HUDEP-2 (cell line): ENCODE measurements at regions not wholly inside any gene's neighbourhood (a gene's known extent, or its start where the extent isn't known, plus 50 kb on each side); places are given as distances from the start of the nearest gene placed in this dataset.

Experiments used
- DNase-seq, 76 experiments: peaks; one replicate each; lab custom pipeline; 2025; ENCODE audit not compliant: unreplicated experiment in 76 of 76; lab: John Stamatoyannopoulos, UW

DNA sequence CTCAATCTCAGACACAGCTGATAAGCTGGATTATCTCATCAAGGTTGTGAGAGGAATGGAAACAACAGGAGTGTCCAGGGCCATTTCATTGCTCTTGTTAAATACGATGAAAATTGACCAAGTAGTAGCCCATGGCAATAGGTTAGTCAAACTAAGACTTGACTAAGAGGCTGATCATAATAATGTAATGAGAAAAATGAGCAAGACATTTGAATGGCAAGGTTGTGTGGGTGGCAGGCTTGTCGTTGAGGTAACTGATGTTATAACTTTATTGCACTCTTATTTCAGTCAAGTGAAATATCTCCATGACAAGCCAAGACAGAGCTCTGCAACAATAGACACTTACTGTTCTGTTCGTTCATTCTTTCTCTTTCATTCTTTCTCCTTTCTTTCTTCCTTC, 532.0 kb downstream of the GATA3 start:
- DNase-seq = no peak

DNA sequence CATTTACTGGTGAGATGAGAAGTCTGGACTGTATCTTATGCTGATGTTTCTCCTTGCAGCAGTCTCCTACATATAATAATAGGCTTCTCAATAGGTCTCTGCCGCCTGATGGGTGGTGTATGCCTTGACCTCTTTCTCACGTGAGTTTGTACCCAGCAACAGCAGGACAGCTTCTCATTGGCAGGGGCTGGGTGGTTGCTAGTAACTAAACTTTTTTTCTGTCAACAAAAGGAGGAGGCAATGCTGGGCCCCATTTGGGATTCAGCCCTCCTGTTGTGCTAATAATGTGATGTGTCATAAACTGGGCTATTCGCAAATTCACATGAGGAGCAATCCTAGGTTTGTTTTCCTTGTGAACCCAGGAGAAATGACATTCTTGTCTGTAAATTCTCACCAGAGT, 533.6 kb downstream of the GATA3 start:
- no peak for DNase-seq

DNA sequence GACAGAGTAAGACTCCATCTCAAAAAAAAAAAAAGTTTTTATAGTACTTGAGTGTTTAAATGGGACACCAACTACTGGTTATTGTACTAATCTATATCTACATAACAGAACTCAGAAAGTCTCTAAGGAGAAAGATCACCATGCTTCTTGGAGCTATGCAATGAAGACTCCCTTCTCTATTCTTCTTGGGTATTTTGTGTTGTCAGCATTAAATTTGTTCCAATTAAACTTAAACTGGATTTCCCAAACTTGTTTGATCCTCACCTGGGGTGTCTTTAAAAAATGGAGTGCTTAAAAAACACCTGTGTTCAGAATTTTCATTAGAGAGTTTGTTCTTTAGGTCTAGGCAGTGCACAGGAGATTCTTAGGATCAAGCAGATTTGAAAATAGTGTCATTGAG, 536.0 kb downstream of the GATA3 start:
- no peak for DNase-seq

DNA sequence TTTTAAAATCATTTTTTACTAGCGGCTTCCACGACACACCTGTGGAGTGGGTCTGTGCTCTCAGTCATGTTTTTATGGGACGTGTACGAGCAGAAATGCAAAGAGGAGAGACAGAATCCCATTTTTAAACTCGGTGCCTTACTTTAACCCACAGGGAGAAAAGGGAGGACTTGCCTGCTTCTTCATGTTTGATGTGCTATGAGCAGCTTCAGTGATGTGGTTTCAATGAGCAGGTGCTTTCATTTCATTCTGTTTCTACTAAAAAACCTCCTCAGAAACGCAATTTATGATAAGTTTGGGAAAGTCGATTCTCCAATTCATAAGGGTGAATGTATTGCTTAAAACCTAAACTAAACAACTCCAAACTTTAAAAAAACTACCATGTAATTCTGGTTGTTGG, 537.2 kb downstream of the GATA3 start:
- no peak for DNase-seq

DNA sequence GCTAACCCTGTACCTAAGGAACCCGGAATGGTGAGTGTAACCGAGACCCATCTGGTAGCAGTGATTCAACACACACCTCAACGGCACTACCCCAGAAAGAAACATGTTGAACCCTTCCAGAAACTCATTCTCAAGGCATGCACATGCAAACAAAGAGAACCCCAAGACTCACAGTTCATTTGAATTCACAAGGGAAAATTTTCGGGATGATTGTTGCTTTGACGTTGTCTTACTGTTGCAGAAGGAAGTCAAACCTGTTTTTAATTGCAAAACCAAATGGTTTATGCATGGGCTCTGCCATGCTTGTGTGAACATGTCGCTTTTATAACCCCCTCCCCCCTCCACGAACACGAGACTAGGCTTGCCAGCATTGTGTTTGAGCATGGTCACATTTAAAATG, 539.7 kb downstream of the GATA3 start:
- no peak for DNase-seq

DNA sequence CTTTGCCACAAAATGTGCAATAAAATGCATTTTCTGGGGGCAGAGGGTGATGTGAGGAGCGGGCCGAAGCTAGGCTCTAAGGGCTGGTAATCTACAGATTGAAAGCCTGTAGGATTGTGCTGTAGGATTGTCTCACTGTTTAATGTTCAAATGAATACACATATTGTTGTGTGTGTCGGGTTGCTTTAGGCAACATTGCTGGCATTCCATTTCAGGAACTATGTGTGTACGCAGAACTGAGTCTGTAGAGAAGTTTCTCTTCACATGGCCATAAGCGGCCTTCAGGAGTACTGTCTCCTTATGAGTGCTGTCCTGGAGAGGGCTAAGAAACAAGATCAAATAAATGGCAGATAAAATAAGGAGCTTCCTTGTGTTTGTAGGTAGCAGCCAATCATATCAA, 540.2 kb downstream of the GATA3 start:
- DNase-seq = no peak

DNA sequence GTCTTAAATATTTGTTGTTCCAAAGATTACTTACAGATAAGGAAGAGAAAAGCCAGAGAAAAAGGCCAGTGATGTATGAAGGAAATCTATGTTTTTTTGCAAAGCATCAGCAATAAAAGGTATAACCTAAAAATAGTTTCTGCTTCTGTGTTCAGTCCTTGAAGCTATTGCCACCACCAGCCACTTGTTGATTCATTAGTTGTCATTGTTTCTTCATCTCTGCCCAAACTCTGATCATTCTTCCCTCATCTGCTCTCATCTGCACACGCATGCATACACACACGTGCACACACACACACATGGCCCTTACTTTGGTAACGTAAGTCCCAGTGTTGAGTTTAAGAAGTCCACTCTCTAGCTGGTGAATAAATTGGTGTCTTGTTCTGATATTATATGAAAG, 540.7 kb downstream of the GATA3 start:
- DNase-seq = no peak

DNA sequence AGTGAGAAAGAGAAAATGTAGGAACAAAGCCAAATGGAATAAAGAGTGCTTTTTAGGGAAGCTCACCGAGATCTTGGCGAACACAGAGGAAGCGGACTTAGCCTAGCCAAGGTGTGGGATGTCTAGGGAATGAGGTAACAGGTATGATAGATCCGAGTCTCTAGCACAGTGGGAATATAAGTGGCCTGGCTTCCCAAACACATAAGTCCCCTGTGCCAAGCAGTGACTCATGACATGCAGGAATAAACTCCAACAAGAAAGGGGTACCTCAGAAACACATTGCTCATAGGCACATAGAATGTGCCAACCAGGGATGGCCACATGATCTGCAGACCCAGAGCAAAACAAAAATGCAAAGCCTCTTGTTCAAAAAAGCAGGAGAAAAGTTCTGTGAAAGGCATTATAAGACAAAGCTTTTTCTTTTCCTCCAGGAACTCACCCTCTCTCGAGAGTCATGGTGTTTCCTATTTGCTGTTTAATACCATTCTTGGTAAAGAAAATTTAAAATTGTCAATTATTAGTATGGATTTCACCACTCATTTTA, 542.5 kb downstream of the GATA3 start:
- no peak for DNase-seq

DNA sequence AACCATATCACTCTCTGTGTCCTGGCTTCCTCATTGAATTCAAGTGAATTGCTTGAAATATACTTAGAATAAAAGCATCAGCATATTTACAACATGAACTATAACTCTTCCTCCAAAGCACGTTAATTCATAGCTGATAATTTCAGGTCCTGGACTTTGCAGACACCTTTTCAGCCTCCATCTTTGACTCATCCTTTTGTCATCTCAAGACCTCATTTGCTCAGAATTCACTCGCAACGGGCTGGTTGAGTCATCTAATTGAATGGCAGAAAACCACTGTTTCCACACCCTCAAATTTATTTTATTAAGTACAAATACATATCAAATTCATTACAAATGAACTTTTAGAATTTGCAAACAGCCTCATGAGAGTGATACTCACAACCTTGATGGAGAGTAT, 545.7 kb downstream of the GATA3 start:
- no peak for DNase-seq

DNA sequence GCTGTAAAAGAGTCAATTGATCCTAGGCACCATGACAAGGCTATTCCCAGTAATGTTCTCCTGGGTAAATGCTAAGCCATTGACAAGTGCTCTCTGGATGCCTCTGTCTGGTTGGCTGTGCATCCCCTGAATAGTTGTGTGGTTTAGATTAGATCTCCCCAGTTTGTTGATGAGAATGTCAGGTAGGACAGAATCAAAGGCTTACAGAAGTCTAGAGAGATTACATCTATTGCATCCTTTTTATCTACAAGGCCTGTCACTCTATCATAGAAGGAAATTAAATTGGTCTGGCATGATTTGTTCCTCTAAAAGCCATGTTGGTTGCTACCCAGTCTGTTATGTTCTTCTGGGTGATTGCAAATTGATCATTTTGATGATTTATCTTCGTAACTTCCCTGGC, 548.3 kb downstream of the GATA3 start:
- DNase-seq = no peak

DNA sequence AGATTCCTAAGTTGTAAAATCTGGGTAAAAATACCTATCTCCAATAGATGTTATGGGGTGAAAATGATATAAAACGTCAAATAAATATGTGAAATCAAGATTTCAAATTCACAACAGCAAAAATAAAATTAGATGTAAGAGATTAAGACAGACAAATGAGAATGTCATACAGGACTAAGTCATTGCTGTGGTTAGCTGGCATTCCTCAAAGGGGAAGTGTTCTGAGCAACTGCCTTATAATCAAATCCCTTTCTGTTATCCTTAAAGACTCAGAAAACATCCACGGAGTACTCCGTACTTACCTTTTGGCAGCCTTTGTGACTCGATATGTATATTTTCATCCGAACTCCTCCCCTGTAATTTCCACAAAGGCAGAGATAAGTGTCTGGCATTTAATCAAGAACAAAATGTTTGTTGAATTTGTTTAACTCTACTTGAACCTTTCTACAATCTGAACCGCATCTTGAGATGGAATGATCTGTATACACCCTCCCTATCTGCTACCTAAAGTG, 559.6 kb downstream of the GATA3 start:
- DNase-seq = no peak

DNA sequence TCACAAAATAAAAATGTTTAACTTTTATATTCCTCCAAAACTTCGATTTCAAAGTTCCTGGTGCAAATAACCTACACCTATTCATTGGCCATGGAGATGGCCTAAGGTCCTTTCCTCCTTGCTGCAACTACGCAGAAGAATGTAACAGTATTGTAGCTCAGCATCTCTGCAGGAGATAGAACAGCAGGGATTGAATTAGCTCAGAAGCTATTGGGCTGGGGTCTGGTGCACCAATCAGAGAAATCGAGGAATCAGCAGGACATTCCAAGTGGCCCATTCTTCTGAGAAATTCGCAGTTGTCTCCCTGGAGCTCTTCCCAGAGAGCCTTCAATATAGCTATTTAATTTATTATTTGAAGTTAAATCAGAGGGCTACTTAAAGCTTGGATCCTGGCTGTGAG, 560.6 kb downstream of the GATA3 start:
- no peak for DNase-seq

DNA sequence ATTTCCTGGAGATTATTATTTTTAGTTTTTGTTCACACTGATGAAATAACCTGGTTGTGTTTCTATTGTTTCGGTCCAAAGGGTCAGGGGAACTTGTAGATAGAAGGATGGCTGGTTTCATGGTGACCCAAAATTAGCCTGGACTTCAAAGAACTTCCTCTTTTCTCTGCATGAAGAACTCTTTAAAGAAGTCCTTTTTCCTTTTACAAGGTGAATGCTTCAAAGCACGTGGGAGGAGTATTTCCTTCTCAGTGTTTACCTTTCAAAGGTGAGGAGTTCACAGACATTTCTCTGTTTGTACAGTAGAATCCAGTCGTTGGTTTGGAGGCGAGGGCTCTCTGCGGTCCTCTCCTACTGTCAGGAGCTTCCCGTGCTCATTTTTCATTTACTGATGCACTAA, 561.7 kb downstream of the GATA3 start:
- no peak for DNase-seq

DNA sequence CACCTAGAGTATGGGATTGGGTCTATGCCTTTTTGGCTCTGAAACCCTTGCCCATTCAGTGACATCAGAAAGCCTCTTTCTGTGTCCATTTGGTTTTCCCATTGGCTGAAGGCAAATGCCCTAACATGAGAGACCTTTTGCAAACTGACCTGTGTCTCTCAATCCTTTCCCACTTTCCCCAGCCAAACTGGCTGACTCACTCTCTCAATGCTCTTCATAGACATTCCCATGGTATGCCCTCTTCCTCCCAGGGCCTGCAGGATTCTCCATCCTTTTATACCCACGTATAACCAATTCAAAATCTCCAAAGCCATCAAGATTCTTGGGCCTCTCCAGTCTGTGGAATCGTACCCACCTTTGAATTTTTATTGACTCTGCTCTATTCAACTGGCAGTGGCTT, 563.3 kb downstream of the GATA3 start:
- no peak for DNase-seq

DNA sequence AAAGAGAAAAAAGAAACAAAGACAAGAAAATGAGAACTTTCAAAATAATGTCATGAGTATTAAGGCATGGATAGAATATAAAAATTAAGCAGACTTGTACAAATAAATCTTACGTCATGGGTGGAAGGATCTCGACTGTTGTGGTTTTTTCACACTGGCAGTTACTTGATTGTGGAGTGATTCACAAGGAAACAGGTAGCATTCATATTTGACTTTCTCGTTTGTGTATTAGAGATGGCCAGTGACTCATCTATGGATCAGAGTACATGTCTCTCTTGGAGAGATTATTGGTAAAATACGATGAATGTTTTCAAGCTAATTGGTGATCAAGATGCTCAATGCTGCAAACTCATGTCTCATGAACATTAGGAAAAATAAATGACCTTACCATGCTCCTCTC, 564.3 kb downstream of the GATA3 start:
- DNase-seq = no peak

DNA sequence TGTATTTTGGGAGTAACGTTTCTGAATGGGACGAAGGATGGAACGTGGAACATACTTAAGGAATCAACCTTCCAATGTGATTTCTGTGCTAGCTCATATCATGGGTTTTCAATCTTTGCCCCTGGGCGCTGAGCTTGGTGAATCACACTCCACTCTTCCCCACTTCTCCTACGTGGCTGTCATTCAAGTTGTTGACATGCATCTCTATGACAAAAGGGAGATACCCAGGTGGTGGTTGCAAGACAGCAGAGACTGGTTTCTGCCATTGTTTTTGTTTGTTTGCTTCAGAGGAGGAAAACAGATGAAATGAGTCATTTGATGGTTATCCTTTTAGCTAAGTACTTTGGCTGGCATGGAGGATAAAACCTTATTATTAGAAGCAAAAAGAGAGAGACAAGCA, 573.9 kb downstream of the GATA3 start:
- DNase-seq = no peak

DNA sequence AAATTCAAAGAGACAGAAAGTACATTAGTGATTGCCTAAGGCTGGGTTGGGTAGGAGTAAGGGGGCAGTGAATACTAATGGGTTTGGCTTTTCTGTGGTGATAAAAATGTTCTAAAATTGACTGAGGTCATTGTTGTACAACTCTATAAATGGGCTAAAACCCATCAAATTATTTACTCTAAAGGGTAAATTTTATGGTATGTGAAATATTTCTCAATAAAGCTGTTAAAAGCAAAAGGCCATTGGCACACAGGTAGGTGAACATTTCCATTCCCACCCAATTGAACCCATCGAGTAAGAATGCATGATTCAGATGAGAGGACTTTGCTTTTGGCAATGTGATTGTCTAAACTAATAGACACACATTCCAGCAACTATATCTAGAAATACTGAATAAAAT, 579.4 kb downstream of the GATA3 start:
- no peak for DNase-seq

DNA sequence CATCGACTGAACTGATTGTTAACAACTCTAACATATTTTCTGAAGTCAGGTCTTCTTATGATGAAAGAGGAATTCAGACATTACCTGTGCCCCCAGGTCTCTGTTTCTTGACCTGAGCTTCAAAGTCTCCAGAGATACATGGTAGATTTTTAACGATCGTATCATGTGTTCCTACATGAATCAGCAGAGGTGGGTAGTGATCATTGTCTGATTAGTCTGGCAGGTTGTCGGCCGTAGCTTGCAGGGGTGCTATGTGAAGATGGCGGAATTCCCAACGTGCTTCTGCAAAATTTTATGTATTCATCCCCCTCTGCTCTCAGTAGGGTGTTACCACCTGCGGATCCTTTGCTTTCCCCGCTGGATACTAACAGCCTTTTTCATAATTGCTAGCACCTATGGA, 581.9 kb downstream of the GATA3 start:
- DNase-seq = no peak

DNA sequence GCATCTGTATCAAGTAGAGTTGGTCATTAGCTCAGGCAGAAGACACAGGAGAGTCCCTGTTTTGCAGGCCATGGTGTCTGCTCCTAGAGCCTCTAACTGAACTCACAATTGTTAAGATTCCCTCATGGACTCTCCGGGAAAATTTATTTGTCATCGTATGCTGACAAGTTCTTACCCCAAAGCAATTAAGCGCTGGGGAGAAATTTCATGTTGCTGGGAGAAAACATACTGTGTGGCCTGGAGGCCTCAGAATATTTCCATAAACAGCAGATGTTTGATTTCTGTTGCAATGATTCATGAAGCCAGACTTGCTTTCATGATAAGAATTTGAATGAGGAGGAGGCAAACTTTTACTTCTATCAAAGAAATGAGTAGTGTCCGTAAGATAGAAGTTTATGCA, 583.2 kb downstream of the GATA3 start:
- DNase-seq = no peak

DNA sequence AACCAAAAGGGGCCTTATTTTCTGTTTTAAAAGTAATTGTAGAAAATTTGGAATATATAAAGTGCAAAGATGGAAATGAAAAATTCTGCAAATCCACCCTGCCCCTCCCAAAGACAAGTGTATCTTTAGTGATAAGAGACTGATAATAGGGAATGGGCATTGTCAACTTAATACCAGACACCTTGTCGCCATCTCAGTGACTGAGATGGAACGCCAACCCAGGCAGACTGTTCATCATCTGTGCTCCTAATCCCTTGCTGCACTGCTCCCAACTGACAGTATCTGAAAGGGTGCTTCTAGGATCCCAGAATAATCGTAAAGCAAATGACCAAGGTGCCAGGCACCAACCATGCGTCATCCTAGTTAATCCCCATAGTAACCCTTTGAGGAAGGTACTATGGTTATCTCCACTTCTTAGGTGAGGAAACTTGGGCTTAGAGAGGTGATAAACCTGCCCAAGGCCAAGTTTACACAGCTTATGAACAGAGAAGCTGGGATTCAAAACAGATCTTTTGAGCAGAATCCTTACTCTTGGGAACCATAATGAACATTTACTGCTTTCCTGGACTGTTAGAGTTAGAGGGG, 583.7 kb downstream of the GATA3 start:
- no peak for DNase-seq

DNA sequence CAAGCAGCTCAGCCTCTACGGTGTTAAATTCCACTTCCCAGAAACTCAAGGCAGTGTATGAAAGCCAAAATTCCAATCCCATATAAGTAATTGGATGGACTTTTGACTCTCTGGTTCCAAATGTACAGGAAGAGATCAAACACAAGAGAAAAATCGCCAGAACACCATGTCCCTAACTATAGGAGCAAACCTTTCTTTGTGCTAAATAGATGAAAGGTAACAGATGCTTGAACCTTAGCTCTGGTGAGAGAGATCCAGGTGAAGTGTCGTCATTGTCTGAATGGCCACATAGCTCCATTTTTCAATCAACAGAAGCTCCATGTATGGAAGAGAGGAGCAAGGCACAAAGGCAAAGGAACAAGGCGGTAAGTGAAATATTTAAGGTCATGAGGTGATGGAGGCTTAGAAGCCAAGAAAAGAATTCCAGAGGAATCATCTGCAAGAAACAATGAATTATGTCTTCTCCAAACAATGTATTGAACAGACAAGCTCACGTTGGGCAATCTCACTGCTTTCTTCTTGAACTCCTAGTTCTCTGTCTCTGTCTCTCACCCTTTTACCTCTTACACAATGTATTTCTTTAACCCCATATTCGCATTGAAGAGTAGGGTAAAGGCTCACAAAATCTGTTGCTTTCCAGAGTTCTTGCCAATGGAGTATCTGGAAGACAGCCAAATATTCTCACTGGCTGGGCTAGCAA, 585.1 kb downstream of the GATA3 start:
- DNase-seq = no peak

DNA sequence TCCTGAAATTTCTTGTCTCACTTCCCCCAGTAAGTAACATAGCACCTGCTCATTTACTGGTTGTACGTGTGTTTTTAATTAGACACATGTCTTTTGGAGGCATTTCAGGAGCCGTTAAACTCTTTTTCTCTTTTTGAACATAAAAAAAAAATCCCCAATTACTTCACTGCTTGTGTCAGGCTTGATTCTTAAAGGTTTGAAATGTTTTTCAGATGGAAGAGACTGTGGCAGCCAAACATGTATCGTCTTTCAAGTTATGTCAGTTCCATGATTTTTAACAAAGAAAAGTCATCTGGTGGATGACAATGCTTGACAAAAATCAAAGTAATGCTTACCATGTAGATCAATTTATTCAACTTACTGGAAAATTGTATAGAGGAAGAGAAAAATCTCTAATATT, 585.8 kb downstream of the GATA3 start:
- no peak for DNase-seq
